ENCODE measurements at regions not wholly inside any gene's neighbourhood (a gene's known extent, or its start where the extent isn't known, plus 50 kb on each side); places are given as distances from the start of the nearest gene placed in this dataset.

- TF ChIP-seq CTCF (IDR thresholded peaks at IDR 0.05; ENCODE audit: control insufficient read depth, insufficient read depth, low read depth, low read length, missing control alignments): no peak
- no peak for DNase-seq (ENCODE audit: low read depth)
- H3K4me3 ChIP-seq (ENCODE audit: control insufficient read depth, low read depth, low read length): no peak overlapping the region
These were observed 66.5 kb upstream of the HMX1 start for GRCh38 chr4:8938137-8938536.

- TF ChIP-seq CTCF (IDR thresholded peaks at IDR 0.05; ENCODE audit: control insufficient read depth, insufficient read depth, low read depth, low read length, missing control alignments): no peak
- DNase-seq (ENCODE audit: low read depth): no peak
- no peak overlapping the region for H3K4me3 ChIP-seq (ENCODE audit: control insufficient read depth, low read depth, low read length)
These were observed 61.2 kb upstream of the HMX1 start for GRCh38 chr4:8932884-8933283.

- DNase-seq (ENCODE audit: low read depth): no peak
- no peak overlapping the region for H3K4me3 ChIP-seq (ENCODE audit: control insufficient read depth, low read depth, low read length)
- no peak for TF ChIP-seq CTCF (IDR thresholded peaks at IDR 0.05; ENCODE audit: control insufficient read depth, insufficient read depth, low read depth, low read length, missing control alignments)
These were observed 56.4 kb upstream of the HMX1 start for GRCh38 chr4:8928074-8928473.

GRCh38 chr4:8922481-8922880 is 50.8 kb upstream of the HMX1 start:
- no peak overlapping the region for H3K4me3 ChIP-seq (ENCODE audit: control insufficient read depth, low read depth, low read length)
- DNase-seq (ENCODE audit: low read depth): no peak
- no peak for TF ChIP-seq CTCF (IDR thresholded peaks at IDR 0.05; ENCODE audit: control insufficient read depth, insufficient read depth, low read depth, low read length, missing control alignments)

- TF ChIP-seq CTCF (IDR thresholded peaks at IDR 0.05; ENCODE audit: control insufficient read depth, insufficient read depth, low read depth, low read length, missing control alignments): no peak
- no peak for DNase-seq (ENCODE audit: low read depth)
- H3K4me3 ChIP-seq (ENCODE audit: control insufficient read depth, low read depth, low read length): no peak overlapping the region
These were observed 49.8 kb upstream of the HMX1 start for GRCh38 chr4:8921465-8921864.
